Skin of body (tissue), 1 donor: ENCODE measurements at regions not wholly inside any gene's neighbourhood (a gene's known extent, or its start where the extent isn't known, plus 50 kb on each side); places are given as distances from the start of the nearest gene placed in this dataset.
A peak's percentile ranks its signal among the peaks of the same experiment; 100 is the strongest.
"Not testable (repeated sequence)": the region's sequence is repeated elsewhere in the genome, so short reads cannot be mapped to it uniquely, and the experiment has no call there.

Source experiments
- DNase-seq: peaks from one replicate; lab custom pipeline; 2025; lab: John Stamatoyannopoulos, UW

GRCh38 chr13:37475966-37476365 is 122.6 kb downstream of the POSTN start:
- DNase-seq = no peak

- no peak for DNase-seq
These were observed 123.4 kb downstream of the POSTN start for GRCh38 chr13:37475151-37475550.

DNA sequence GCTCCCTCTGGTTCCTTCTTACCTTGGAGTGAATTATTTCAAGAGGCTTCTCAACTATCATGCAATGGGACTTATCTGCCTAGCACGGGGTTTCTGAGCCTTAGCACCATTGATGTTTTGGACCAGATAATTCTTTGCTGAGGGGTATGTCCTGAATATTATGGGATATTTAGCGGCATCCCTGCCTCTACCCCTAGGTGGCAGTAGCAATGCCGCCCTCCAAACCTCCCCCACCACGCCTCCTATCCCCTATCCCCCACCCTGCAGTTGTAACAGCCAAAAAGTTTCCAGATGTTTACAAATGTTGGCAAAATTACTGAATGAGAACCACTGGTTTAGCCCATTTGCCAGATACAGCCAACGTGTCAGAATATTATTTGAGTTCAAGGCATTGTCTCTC is 125.5 kb downstream of the POSTN start:
- DNase-seq = no peak

GRCh38 chr13:37472266-37472665 is 126.3 kb downstream of the POSTN start:
- DNase-seq = not testable (repeated sequence)

DNA sequence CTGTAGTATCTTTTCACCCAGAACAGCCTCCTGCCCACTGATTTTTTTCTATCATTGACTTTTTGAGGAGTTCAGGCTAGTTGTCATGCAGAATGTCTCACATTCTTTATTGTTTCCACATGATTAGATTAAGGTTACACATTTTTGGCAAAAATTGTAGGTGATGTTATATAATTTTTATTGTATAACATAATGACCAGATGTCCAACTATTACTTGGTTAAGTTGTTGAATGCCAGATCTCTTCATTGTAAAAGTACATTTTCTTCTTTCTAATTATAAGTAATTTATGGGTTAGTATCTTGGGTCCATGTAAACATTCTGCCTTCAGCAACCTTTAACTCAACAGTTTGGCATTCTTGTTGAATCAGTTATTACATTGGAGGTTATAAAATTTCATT is 138.4 kb downstream of the POSTN start:
- peak; percentile 85 for DNase-seq

- DNase-seq = peak; percentile 84
These were observed 141.0 kb downstream of the POSTN start for GRCh38 chr13:37457612-37458011.

DNA sequence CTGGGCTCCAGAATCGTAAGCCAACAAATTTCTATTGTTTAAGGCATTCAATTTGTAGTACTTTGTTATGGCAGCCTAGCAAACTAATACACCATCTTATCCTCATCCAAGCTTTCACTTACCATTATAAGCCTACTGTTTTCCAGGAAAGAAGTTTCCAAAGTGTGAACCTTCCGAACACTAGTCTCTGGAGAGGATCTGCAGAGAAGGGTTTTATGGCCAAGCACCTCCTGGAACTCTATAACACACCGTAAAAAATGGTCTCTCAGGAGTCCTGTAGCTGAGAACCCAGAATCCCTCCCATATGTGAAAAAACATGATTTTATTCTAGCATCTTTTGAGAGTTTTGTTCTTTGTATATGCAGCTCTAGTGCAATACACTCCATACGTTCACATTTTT is 142.1 kb downstream of the POSTN start:
- DNase-seq = peak; percentile 7

DNA sequence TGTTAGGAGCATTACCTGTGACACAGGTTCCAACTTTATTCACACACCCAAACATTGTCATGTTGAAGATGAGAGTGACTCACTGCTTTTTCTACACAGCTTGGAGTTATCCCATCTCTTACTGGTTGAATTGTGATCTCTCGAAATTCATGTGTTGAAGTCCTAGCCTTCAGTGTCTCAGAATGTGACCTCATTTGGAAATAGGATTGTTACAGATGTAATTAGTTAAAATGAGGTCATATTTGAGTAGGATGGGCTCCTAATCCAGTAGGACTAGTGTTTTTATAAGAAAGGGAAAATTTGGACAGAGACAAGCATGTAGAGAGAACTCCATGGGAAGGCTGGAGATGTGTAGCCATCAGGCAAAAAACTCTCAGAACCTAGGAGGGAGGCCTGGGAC is 142.5 kb downstream of the POSTN start:
- DNase-seq = no peak

DNA sequence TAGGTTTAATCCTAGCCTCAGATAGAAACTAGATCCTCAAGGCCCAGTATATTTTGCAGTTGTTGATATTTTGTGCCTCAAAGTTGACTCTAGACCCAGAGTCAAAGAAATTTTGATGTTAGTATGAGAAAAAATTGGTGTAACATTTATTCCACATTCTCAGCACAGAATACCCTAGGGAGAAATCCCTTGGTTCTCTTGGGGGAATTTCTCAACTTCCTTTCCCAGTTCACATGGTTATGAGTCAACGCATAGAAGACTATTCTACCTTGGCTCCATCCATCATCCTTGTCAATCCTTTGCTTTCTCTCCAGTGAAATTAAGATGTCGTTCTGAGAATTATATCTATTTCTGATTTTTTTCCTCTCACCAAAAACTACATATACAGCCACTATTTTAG is 145.3 kb downstream of the POSTN start:
- DNase-seq = no peak

- peak; percentile 66 for DNase-seq
These were observed 148.3 kb downstream of the POSTN start for GRCh38 chr13:37450276-37450675.

DNA sequence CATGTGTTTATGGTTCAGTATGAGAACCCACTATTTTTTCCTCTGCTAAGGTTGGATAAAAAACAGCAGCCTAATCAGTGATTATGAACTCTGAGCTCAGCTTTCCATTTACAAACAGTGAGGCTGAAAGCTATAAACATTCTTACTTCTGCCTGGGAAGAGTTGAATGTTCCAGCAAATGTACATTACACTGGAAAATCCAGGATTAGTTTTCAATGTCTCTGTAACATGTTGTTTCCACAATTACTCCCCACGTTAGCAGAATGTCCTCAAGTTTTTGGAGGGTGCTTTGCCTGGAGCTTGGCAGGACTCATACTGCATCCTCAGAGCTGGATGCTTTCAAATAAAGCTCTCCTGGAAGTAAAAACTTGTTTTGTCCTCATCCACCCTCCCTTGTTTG is 150.4 kb downstream of the POSTN start:
- DNase-seq = peak; percentile 78

DNA sequence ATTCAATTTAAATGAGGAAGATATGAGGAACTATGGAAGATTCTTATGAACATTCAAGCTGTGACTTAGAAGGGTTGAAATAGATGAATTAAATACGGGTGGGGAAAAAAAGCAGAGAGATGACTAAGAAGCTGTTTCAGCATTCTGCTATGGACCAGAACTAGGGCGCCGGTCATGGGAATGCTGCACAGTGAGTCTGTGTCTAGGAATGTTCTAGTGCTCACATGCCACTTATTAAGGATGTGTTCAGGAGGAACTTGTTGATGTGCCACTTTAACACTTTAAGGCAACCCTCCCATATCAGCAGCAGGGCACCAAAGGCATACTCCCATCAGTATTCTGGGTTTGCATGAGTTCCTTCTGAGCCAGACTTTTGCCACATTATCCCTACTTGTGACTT is 152.1 kb downstream of the POSTN start:
- DNase-seq = no peak

- no peak for DNase-seq
These were observed 155.0 kb downstream of the POSTN start for GRCh38 chr13:37443538-37443937.

DNA sequence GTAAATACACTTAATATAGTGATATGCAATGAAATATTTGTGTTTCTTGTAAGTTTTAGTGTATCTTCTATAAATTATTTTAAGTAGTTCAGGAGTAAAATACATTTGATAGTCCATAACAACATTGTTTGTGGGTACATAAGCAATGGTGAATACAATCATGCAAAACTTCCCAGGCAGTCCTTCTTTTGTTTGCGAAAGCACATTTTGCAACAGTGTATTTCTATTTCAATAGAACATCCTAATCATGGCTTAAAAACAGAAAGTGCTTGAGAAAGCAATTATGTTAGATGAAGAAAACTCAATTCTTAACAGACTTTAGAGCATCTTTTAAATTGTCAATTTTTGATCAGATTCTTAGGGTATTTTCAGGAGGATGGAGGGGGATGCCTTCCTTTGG is 155.6 kb downstream of the POSTN start:
- no peak for DNase-seq

DNA sequence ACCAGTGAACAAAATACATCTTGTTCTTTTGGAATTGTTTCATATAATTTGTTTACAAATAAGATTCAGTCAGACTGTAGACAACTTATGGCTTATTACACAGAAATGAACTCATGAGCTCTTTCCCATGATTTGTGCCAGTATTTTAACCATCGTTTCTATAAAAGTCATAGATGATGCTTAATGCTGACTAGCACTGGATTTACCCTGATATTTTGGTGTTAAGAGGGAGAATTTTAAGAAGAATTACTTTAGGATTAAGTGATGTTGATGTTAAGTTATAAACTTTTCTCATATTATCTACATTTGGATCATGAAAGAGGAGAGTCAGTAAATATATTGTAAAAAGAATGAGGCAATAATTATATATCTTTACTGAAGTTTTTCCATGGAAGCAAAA is 162.7 kb downstream of the POSTN start:
- no peak for DNase-seq

DNA sequence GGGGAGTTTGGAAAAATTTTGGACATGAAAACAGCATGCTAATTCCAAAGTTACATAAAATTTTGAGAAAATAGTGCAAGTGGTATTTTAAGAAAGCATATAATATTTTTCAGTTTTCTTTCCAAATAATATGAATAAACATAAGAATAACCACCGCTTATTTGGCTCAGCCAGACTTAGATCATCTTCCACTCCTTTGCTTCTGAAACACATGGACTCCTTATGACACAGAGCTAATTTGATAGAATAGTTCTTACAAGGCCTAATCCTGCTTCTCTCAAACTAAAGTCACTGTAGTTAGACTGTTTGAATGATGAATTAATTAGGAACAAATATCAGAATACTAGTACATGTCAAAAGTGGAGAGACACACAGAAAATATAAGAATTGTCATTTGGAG is 165.5 kb downstream of the POSTN start:
- peak; percentile 53 for DNase-seq

GRCh38 chr13:37429976-37430375 is 168.6 kb downstream of the POSTN start:
- DNase-seq = no peak

DNA sequence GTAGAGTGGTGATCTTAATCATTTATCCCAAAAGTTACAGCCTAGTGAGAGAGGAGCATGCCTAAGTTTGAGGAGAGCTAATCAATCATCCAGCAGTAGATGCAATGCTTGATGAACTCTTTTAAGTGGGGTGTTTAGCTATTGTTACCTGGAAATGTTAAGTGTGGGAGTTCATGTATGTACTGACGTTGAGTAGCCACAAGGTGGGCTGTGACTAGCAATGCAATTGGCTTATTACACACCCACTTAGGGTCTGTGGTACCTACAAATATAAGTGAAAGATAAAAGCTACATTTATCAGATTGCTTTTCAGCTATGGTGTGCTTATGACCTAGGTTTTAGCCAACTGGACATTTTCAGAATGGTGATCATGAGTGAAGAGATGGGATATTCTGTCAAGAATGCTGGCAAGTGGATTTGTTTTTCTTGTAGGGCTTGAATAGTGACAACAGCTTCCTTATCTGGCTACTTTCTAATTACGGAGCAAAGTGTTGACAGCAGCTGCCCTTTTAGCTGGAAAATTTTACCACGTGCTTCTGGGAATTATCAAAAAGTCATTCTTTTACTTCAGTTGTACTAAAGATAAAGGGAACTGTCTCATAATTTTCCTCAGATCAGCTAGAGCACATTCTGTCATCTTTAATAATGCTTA is 170.6 kb downstream of the POSTN start:
- DNase-seq = no peak

DNA sequence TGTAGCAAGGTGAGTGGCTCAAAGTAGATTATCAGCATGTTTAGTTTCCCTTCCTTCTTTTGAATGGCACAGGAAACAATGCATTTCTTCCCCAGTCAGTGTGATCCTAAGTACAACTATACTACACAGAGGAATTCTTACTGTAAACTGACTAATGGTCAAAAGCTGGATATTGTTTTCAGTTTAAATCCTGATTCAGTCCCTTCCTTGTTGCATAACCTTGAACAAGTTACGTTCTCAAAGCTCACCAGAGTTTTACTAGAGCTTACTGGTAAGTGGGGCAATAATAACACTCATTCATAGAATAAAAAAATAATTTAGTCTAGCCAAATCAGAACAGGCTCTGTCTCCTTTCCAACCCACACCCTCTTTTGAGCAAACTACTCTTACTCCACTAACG is 180.1 kb downstream of the POSTN start:
- no peak for DNase-seq

DNA sequence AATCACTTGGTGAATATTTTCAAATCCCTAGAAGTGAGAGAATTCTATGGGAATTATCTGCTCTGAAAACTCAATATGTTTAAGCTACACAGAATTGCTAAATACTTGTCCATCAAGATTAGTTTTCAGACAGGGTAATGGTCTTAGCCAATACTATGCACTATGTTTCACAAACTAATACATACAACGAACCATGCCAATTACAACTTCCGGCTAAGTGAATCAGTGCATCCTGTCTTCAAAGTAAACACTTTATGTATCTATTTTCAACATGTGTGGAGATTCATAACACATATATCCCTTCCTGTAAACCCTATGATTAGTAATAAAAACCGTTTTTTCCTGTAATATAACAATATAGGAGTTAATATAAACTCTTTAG is 181.5 kb downstream of the POSTN start:
- DNase-seq = peak; percentile 50

DNA sequence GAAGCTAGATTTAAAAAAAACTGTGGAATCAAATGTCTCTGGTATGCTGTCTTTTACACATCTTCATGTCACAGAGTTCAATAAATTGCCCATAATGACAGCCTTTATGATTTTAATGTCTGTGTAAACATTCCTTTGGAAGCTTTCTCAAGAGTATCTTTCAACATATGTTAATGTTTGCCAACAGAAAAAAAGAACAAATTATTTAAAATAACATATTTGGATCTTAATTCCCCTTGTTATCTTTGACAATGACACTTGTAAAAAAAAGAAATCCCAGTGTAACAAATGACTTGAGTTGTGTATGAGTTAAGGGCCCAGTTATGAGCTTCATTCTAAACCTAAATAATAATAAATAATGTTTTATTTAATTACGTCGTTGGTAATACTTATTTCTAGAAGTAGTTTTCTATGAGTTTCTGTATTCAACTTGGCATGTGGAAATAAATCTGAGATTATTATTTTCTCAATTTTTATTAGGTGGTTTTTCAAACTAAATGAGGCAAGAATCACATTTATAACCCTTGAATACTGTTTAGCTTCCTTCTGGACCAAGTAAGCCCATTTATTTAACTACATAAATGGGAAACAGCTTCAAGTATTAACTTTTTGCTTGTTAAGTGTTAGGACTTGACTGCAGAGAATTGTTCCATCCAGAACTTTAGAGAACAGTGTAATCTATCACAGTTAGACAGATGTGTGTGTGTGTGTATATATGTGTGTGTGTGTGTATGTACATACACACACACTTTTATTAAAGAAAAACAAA is 182.1 kb downstream of the POSTN start:
- DNase-seq = peak; percentile 70

GRCh38 chr13:37413161-37413560 is 185.4 kb downstream of the POSTN start:
- DNase-seq = peak; percentile 50

GRCh38 chr13:37412241-37412921 is 186.2 kb downstream of the POSTN start:
- DNase-seq = peak; percentile 95
